H9 (cell line): ENCODE measurements at regions not wholly inside any gene's neighbourhood (a gene's known extent, or its start where the extent isn't known, plus 50 kb on each side); places are given as distances from the start of the nearest gene placed in this dataset.

ENCODE experiments used
- DNase-seq: peaks from one replicate; pipeline ENCODE4 v3.0.0-alpha.2; 2017
- H2AFZ ChIP-seq: one replicate; pipeline ENCODE4 v1.6.1; 2013; ENCODE audit warnings: mild to moderate bottlenecking, low read length, control low read depth, moderate library complexity
- H2AK5ac ChIP-seq: 2 replicates; pipeline ENCODE4 v1.6.1; 2013; ENCODE audit warnings: low read length, control low read depth, mixed read lengths; ENCODE audit not compliant: insufficient read length
- H2BK120ac ChIP-seq: one replicate; pipeline ENCODE4 v1.6.1; 2013; ENCODE audit warnings: low read depth, mild to moderate bottlenecking, low read length, control low read depth, inconsistent platforms; ENCODE audit not compliant: poor library complexity, severe bottlenecking
- H2BK12ac ChIP-seq: 2 replicates; pipeline ENCODE4 v1.6.1; 2013; ENCODE audit warnings: low read length, control low read depth, mixed read lengths, low read depth; ENCODE audit not compliant: insufficient read length
- H2BK15ac ChIP-seq: 2 replicates; pipeline ENCODE4 v1.6.1; 2013; ENCODE audit warnings: low read depth, low read length, control low read depth
- H2BK20ac ChIP-seq: one replicate; pipeline ENCODE4 v1.6.1; 2013; ENCODE audit warnings: low read depth, mild to moderate bottlenecking, low read length, control low read depth, inconsistent platforms; ENCODE audit not compliant: poor library complexity, severe bottlenecking
- H2BK5ac ChIP-seq: 2 replicates; pipeline ENCODE4 v1.6.1; 2013; ENCODE audit warnings: low read length, control low read depth, mixed read lengths; ENCODE audit not compliant: insufficient read length
- H3K14ac ChIP-seq: 2 replicates; pipeline ENCODE4 v1.6.1; 2013; ENCODE audit warnings: low read length, control low read depth; ENCODE audit not compliant: insufficient read depth
- H3K18ac ChIP-seq: 2 replicates; pipeline ENCODE4 v1.6.1; 2013; ENCODE audit warnings: low read depth, mild to moderate bottlenecking, mixed read lengths, low read length, control low read depth; ENCODE audit not compliant: insufficient read length
- H3K23ac ChIP-seq: 2 replicates; pipeline ENCODE4 v1.6.1; 2013; ENCODE audit warnings: low read length, control low read depth, mixed read lengths, low read depth; ENCODE audit not compliant: insufficient read length
- H3K23me2 ChIP-seq: 2 replicates; pipeline ENCODE4 v1.6.1; 2013; ENCODE audit warnings: low read depth, mild to moderate bottlenecking, mixed read lengths, low read length, control low read depth; ENCODE audit not compliant: insufficient read length, poor library complexity, severe bottlenecking
- H3K27ac ChIP-seq: 2 replicates; pipeline ENCODE4 v1.5.1; 2013; ENCODE audit warnings: low read length, control low read depth, mixed read lengths, low read depth; ENCODE audit not compliant: insufficient read length
- H3K27me3 ChIP-seq: 2 replicates; pipeline ENCODE4 v1.6.1; 2013; ENCODE audit warnings: low read length, control low read depth, inconsistent platforms; ENCODE audit not compliant: insufficient read depth
- H3K4ac ChIP-seq: 2 replicates; pipeline ENCODE4 v1.6.1; 2013; ENCODE audit warnings: low read depth, mild to moderate bottlenecking, control low read depth, inconsistent platforms, low read length, moderate library complexity
- H3K4me1 ChIP-seq: 2 replicates; pipeline ENCODE4 v1.6.1; 2013; ENCODE audit warnings: low read length, control low read depth, inconsistent platforms; ENCODE audit not compliant: insufficient read depth
- H3K4me2 ChIP-seq: 2 replicates; pipeline ENCODE4 v1.6.1; 2013; ENCODE audit warnings: low read length, control low read depth, mixed read lengths; ENCODE audit not compliant: insufficient read length, insufficient read depth
- H3K56ac ChIP-seq: 2 replicates; pipeline ENCODE4 v1.6.1; 2013; ENCODE audit warnings: low read depth, mild to moderate bottlenecking, mixed read lengths, low read length, control low read depth; ENCODE audit not compliant: insufficient read length
- H3K79me1 ChIP-seq: 2 replicates; pipeline ENCODE4 v1.6.1; 2013; ENCODE audit warnings: low read depth, mild to moderate bottlenecking, moderate library complexity, low read length, control low read depth, inconsistent platforms; ENCODE audit not compliant: insufficient read depth, poor library complexity, severe bottlenecking
- H3K79me2 ChIP-seq: 2 replicates; pipeline ENCODE4 v1.6.1; 2013; ENCODE audit warnings: low read length, control low read depth, inconsistent platforms; ENCODE audit not compliant: insufficient read depth
- H3K9ac ChIP-seq: 2 replicates; pipeline ENCODE4 v1.6.1; 2013; ENCODE audit warnings: low read length, control low read depth, mixed read lengths; ENCODE audit not compliant: insufficient read length; ENCODE audit errors: extremely low read depth
- H3K9me3 ChIP-seq: one replicate; pipeline ENCODE4 v1.6.1; 2013; ENCODE audit warnings: low read depth, low read length, inconsistent platforms; ENCODE audit not compliant: control insufficient read depth
- H3T11ph ChIP-seq: one replicate; pipeline ENCODE4 v1.6.1; 2013; ENCODE audit warnings: mild to moderate bottlenecking, low read length, control low read depth, inconsistent platforms
- H4K20me1 ChIP-seq: one replicate; pipeline ENCODE4 v1.6.1; 2013; ENCODE audit not compliant: control insufficient read depth, insufficient read length, insufficient read depth
- H4K5ac ChIP-seq: 2 replicates; pipeline ENCODE4 v1.6.1; 2013; ENCODE audit warnings: low read depth, mild to moderate bottlenecking, mixed read lengths, low read length, control low read depth; ENCODE audit not compliant: insufficient read length
- H4K8ac ChIP-seq: replicated peaks from 2 replicates; pipeline ENCODE4 v1.6.1; 2013; ENCODE audit warnings: low read length, control low read depth, mixed read lengths, low read depth; ENCODE audit not compliant: insufficient read length
- H4K91ac ChIP-seq: 2 replicates; pipeline ENCODE4 v1.6.1; 2013; ENCODE audit warnings: low read depth, mild to moderate bottlenecking, moderate library complexity, mixed read lengths, low read length, control low read depth; ENCODE audit not compliant: insufficient read length
- H3K27ac Mint-ChIP-seq, 3 experiments: 2 replicates in 2 of 3; 3 replicates in 1 of 3; pipeline ENCODE4 v1.8.0; 2020 to 2021; ENCODE audit warnings: mixed read lengths in 3 of 3, mild to moderate bottlenecking in 1 of 3, moderate library complexity in 1 of 3
- H3K27me3 Mint-ChIP-seq: 2 replicates; pipeline ENCODE4 v1.8.0; 2021; ENCODE audit warnings: low read depth, mild to moderate bottlenecking, moderate library complexity, mixed read lengths
- H3K36me3 Mint-ChIP-seq, 3 experiments: 2 replicates in 2 of 3; 3 replicates in 1 of 3; pipeline ENCODE4 v1.8.0; 2020 to 2021; ENCODE audit warnings: low read depth in 3 of 3, mixed read lengths in 3 of 3; ENCODE audit not compliant: insufficient read depth in 1 of 3
- H3K4me1 Mint-ChIP-seq, 2 experiments: 2 replicates each; pipeline ENCODE4 v1.8.0; 2020; ENCODE audit warnings: mixed read lengths in 2 of 2
- H3K4me3 Mint-ChIP-seq, 2 experiments: 2 replicates in 1 of 2; 3 replicates in 1 of 2; pipeline ENCODE4 v1.8.0; 2020 to 2021; ENCODE audit warnings: mild to moderate bottlenecking in 2 of 2, mixed read lengths in 2 of 2, moderate library complexity in 1 of 2
- H3K9me3 Mint-ChIP-seq, 2 experiments: 2 replicates in 1 of 2; 3 replicates in 1 of 2; pipeline ENCODE4 v1.8.0; 2020; ENCODE audit warnings: mild to moderate bottlenecking in 2 of 2, mixed read lengths in 2 of 2, moderate library complexity in 1 of 2
- CTCF ChIP-seq: fragments of 200-600 bp; sonication (generic); conservative IDR thresholded peaks from 3 replicates; pipeline ENCODE4 v1.8.0; 2021; ENCODE audit warnings: antibody characterized with exemption, mild to moderate bottlenecking
- WGBS: extraction: QIAGEN DNeasy Blood & Tissue Kit; methylation state at CpG from one replicate; pipeline ENCODE4 v1.1.7; 2013; ENCODE audit warnings: missing lambda C conversion rate, low lambda C conversion rate, mixed read lengths; ENCODE audit not compliant: insufficient read length; ENCODE audit errors: extremely low coverage; 5-methylcytosine and 5-hydroxymethylcytosine counted together

- no peaks in the 10 kb centered on the region for H3K4me1 ChIP-seq
Measured at GRCh38 chr14:76323331-76324050, 52.4 kb upstream of the ESRRB start.

More at GRCh38 chr14:76323331-76324050, 52.4 kb upstream of the ESRRB start:
- H2BK20ac ChIP-seq, result no peak overlapping the region
- no peak overlapping the region for H3K4me2 ChIP-seq
- H3K36me3 Mint-ChIP-seq, result peaks cover 0 to 2% (median 0%) of the 10 kb centered on the region in 3 experiments; a peak in 2 of 7 replicates
- no peak overlapping the region for H3K27ac ChIP-seq
- no peak overlapping the region for H4K5ac ChIP-seq
- H3K79me1 ChIP-seq, result no peaks in the 10 kb centered on the region
- no peak overlapping the region for H3K56ac ChIP-seq
- no peak overlapping the region for H3K9ac ChIP-seq
- no peak overlapping the region for H2BK15ac ChIP-seq
- no peaks in the 10 kb centered on the region for H4K20me1 ChIP-seq
- H4K91ac ChIP-seq, result no peak overlapping the region
- H3K4me1 Mint-ChIP-seq, result peaks cover 1 to 4% of the 10 kb centered on the region in 2 experiments
- no peak for TF ChIP-seq CTCF
- H3K27me3 ChIP-seq, result no peaks in the 10 kb centered on the region; the same call in 1 of the 2 replicates
- no peaks in the 10 kb centered on the region for H3K23me2 ChIP-seq
- no peak overlapping the region for H3T11ph ChIP-seq
- no peak for DNase-seq
- H3K9me3 Mint-ChIP-seq, result no peaks in the 10 kb centered on the region
- peaks cover 54% of the 10 kb centered on the region for H3K27me3 Mint-ChIP-seq
- no peak overlapping the region for H2BK120ac ChIP-seq
- no CpG with 5 or more reads among the region's 6 CpGs for WGBS
- no peak overlapping the region for H3K4me3 Mint-ChIP-seq
- no peak overlapping the region for H3K23ac ChIP-seq
- no peak overlapping the region for H3K14ac ChIP-seq
- no peak overlapping the region for H3K18ac ChIP-seq
- no peak overlapping the region for H2BK12ac ChIP-seq
- peak overlapping the region in 1 of 3 experiments; percentile 50; a peak in 1 of 7 replicates for H3K27ac Mint-ChIP-seq
- H2BK5ac ChIP-seq, result no peak overlapping the region
- H2AK5ac ChIP-seq, result no peak overlapping the region
- H3K4ac ChIP-seq, result no peak overlapping the region
- H3K9me3 ChIP-seq, result no peaks in the 10 kb centered on the region
- no peaks in the 10 kb centered on the region for H3K79me2 ChIP-seq
- H2AFZ ChIP-seq, result no peak overlapping the region
- no peak overlapping the region for H4K8ac ChIP-seq
